Liver (tissue), 8 donors: ENCODE measurements at regions not wholly inside any gene's neighbourhood (a gene's known extent, or its start where the extent isn't known, plus 50 kb on each side); places are given as distances from the start of the nearest gene placed in this dataset.
"Not testable (repeated sequence)": the region's sequence is repeated elsewhere in the genome, so short reads cannot be mapped to it uniquely, and the experiment has no call there.

Experiments used
- DNase-seq: peaks from one replicate; pipeline ENCODE4 v3.0.0-alpha.2; 2017; ENCODE audit warnings: low spot score
- H3K27ac ChIP-seq, 2 donors: one replicate each; pipeline ENCODE4 v1.7.0; 2013; ENCODE audit warnings: inconsistent platforms in 2 of 2, low read length in 2 of 2, control low read depth in 1 of 2, low read depth in 1 of 2, mild to moderate bottlenecking in 1 of 2
- H3K27me3 ChIP-seq, 4 donors: one replicate each; pipeline versions ENCODE4 v1.6.1 to v1.7.0; 2013; ENCODE audit warnings: low read length in 3 of 4, inconsistent platforms in 1 of 4, mild to moderate bottlenecking in 1 of 4, moderate library complexity in 1 of 4; ENCODE audit not compliant: control insufficient read depth in 4 of 4, insufficient read depth in 4 of 4
- H3K36me3 ChIP-seq, 4 donors: one replicate each; pipeline versions ENCODE4 v1.6.1 to v1.7.0; 2013; ENCODE audit warnings: low read length in 3 of 4, mild to moderate bottlenecking in 3 of 4, low read depth in 1 of 4, moderate library complexity in 1 of 4; ENCODE audit not compliant: control insufficient read depth in 4 of 4, insufficient read depth in 3 of 4
- H3K4me1 ChIP-seq, 4 donors: one replicate each; pipeline versions ENCODE4 v1.6.1 to v1.7.0; 2013; ENCODE audit warnings: low read length in 3 of 4, mild to moderate bottlenecking in 3 of 4, moderate library complexity in 1 of 4; ENCODE audit not compliant: control insufficient read depth in 4 of 4, insufficient read depth in 4 of 4
- H3K4me3 ChIP-seq, 3 donors: one replicate each; pipeline versions ENCODE4 v1.6.1 to v1.7.0; 2013; ENCODE audit warnings: low read length in 3 of 3, control low read depth in 1 of 3, low read depth in 1 of 3, mild to moderate bottlenecking in 1 of 3
- H3K9ac ChIP-seq, 2 donors: one replicate each; pipeline ENCODE4 v1.7.0; 2013; ENCODE audit warnings: low read length in 2 of 2, mild to moderate bottlenecking in 2 of 2, moderate library complexity in 2 of 2, control low read depth in 1 of 2, low read depth in 1 of 2
- H3K9me3 ChIP-seq, 4 donors: one replicate each; pipeline versions ENCODE4 v1.6.1 to v1.7.0; 2013; ENCODE audit warnings: low read length in 3 of 4; ENCODE audit not compliant: control insufficient read depth in 4 of 4
- ATF3 ChIP-seq: IDR thresholded peaks from 2 replicates; pipeline ENCODE4 v1.6.1; 2016; ENCODE audit warnings: antibody characterized with exemption
- CTCF ChIP-seq: fragments of 150-350 bp; IDR thresholded peaks from 2 replicates; pipeline ENCODE4 v1.5.1; 2017; ENCODE audit warnings: improper control_type of control experiment, low read depth, low read length; ENCODE audit not compliant: missing input control
- HNF4A ChIP-seq, 2 donors: conservative IDR thresholded peaks; 2 replicates each; pipeline ENCODE4 v1.6.1; 2016; ENCODE audit warnings: antibody characterized with exemption in 2 of 2, mild to moderate bottlenecking in 2 of 2
- JUND ChIP-seq, 2 donors: IDR thresholded peaks; 2 replicates each; pipeline ENCODE4 v1.6.1; 2016; ENCODE audit warnings: antibody characterized with exemption in 2 of 2
- REST ChIP-seq: IDR thresholded peaks from 2 replicates; pipeline ENCODE4 v1.6.1; 2016; ENCODE audit warnings: antibody characterized with exemption, mild to moderate bottlenecking
- RXRA ChIP-seq, 2 donors: IDR thresholded peaks; 2 replicates each; pipeline ENCODE4 v1.6.1; 2017 to 2018; ENCODE audit warnings: antibody characterized with exemption in 2 of 2, mild to moderate bottlenecking in 1 of 2
- TAF1 ChIP-seq: conservative IDR thresholded peaks from 2 replicates; pipeline ENCODE4 v1.6.1; 2016; ENCODE audit warnings: antibody characterized with exemption, mild to moderate bottlenecking
- YY1 ChIP-seq: IDR thresholded peaks from 2 replicates; pipeline ENCODE4 v1.6.1; 2016; ENCODE audit warnings: antibody characterized with exemption, mild to moderate bottlenecking
- WGBS: extraction: QIAGEN DNeasy Blood & Tissue Kit; methylation state at CpG from one replicate; pipeline ENCODE4 v1.1.7; 2013; 5-methylcytosine and 5-hydroxymethylcytosine counted together
- donor health status: healthy.
- donor health status: healthy.
- donor health status: healthy.
- donor health status: healthy.
- donor health status: healthy.

GRCh38 chr3:35296533-35296932 lies 342.8 kb upstream of the ARPP21 start (continued):
- TF ChIP-seq CTCF (no peak), YY1 (no peak), HNF4A (conservative IDR thresholded peaks at IDR 0.05) (no peak), JUND (IDR thresholded peaks at IDR 0.05) (no peak)

GRCh38 chr3:35296944-35297343 lies 342.4 kb upstream of the ARPP21 start:
- not testable (repeated sequence) for H3K36me3 ChIP-seq, H3K9ac ChIP-seq, H3K27me3 ChIP-seq, H3K9me3 ChIP-seq, H3K4me1 ChIP-seq, H3K4me3 ChIP-seq, DNase-seq, H3K27ac ChIP-seq
- 86% methylated on average over 2 of the region's 2 CpGs for WGBS

- H3K27me3 ChIP-seq, result no peaks in the 10 kb centered on the region
- H3K9ac ChIP-seq, result no peak overlapping the region
- H3K4me1 ChIP-seq, result no peaks in the 10 kb centered on the region
- 90% methylated on average over 3 of the region's 3 CpGs for WGBS
- H3K9me3 ChIP-seq, result no peaks in the 10 kb centered on the region
- no peak overlapping the region for H3K27ac ChIP-seq
- TF ChIP-seq ATF3, result no peak
- TF ChIP-seq CTCF, result no peak
- H3K36me3 ChIP-seq, result no peaks in the 10 kb centered on the region
- no peak for DNase-seq
- H3K4me3 ChIP-seq, result no peak overlapping the region
Observed at GRCh38 chr3:35305406-35305805, 333.9 kb upstream of the ARPP21 start.

- Histone ChIP-seq H3K27me3 (no peaks in the 10 kb centered on the region), H3K9me3 (no peaks in the 10 kb centered on the region), H3K9ac (no peak overlapping the region), H3K27ac (no peak overlapping the region), H3K4me3 (no peak overlapping the region), H3K4me1 (no peaks in the 10 kb centered on the region), H3K36me3 (no peaks in the 10 kb centered on the region)
- no peak for DNase-seq
- WGBS, result 60% methylated on average over 2 of the region's 2 CpGs
- TF ChIP-seq REST (no peak), RXRA (IDR thresholded peaks at IDR 0.05) (no peak), TAF1 (no peak), ATF3 (no peak)
Observed at GRCh38 chr3:35307296-35307695, 332.0 kb upstream of the ARPP21 start.

- H3K9me3 ChIP-seq, H3K27me3 ChIP-seq, H3K9ac ChIP-seq, H3K27ac ChIP-seq, H3K4me3 ChIP-seq, H3K36me3 ChIP-seq, DNase-seq, H3K4me1 ChIP-seq: not testable (repeated sequence)
- WGBS, result 97% methylated on average over 2 of the region's 2 CpGs
Observed at GRCh38 chr3:35316841-35317240, 322.5 kb upstream of the ARPP21 start.
